Superior temporal gyrus (tissue), 1 donor: ENCODE measurements at regions not wholly inside any gene's neighbourhood (a gene's known extent, or its start where the extent isn't known, plus 50 kb on each side); places are given as distances from the start of the nearest gene placed in this dataset.
"Not testable (repeated sequence)": the region's sequence is repeated elsewhere in the genome, so short reads cannot be mapped to it uniquely, and the experiment has no call there.

Experiments
- DNase-seq: peaks from one replicate; pipeline ENCODE4 v3.0.0-alpha.2; 2016; ENCODE audit errors: extremely low spot score

- no peak for DNase-seq
These were observed 68.2 kb downstream of the LHX9 start for GRCh38 chr1:197985351-197985750.

- DNase-seq, result no peak
These were observed 69.6 kb downstream of the LHX9 start for GRCh38 chr1:197986817-197987216.

- DNase-seq, result no peak
These were observed 70.1 kb downstream of the LHX9 start for GRCh38 chr1:197987294-197987693.

- DNase-seq, result not testable (repeated sequence)
These were observed 71.4 kb downstream of the LHX9 start for GRCh38 chr1:197988581-197988980.

- DNase-seq, result no peak
These were observed 71.9 kb downstream of the LHX9 start for GRCh38 chr1:197989058-197989457.

- no peak for DNase-seq
These were observed 74.4 kb downstream of the LHX9 start for GRCh38 chr1:197991594-197991993.

GRCh38 chr1:197994907-197995407 lies 77.8 kb downstream of the LHX9 start:
- DNase-seq, result no peak

- no peak for DNase-seq
These were observed 78.5 kb downstream of the LHX9 start for GRCh38 chr1:197995408-197996258.

- not testable (repeated sequence) for DNase-seq
These were observed 79.0 kb downstream of the LHX9 start for GRCh38 chr1:197996259-197996512.

- no peak for DNase-seq
These were observed 80.9 kb downstream of the LHX9 start for GRCh38 chr1:197998110-197998509.

GRCh38 chr1:198001776-198002408 lies 84.7 kb downstream of the LHX9 start:
- DNase-seq, result no peak

- no peak for DNase-seq
These were observed 86.3 kb downstream of the LHX9 start for GRCh38 chr1:198003468-198003867.

GRCh38 chr1:198007011-198007410 lies 89.8 kb downstream of the LHX9 start:
- no peak for DNase-seq

- no peak for DNase-seq
These were observed 90.8 kb downstream of the LHX9 start for GRCh38 chr1:198007687-198008607.

GRCh38 chr1:198014355-198014754 lies 97.2 kb downstream of the LHX9 start:
- no peak for DNase-seq

- no peak for DNase-seq
These were observed 98.1 kb downstream of the LHX9 start for GRCh38 chr1:198015309-198015708.

GRCh38 chr1:198018529-198018928 lies 101.4 kb downstream of the LHX9 start:
- no peak for DNase-seq

GRCh38 chr1:198019126-198019525 lies 102.0 kb downstream of the LHX9 start:
- no peak for DNase-seq

GRCh38 chr1:198024336-198024735 lies 107.2 kb downstream of the LHX9 start:
- no peak for DNase-seq

GRCh38 chr1:198024782-198025181 lies 107.6 kb downstream of the LHX9 start:
- DNase-seq, result peak; percentile 25

- no peak for DNase-seq
These were observed 113.5 kb downstream of the LHX9 start for GRCh38 chr1:198030682-198031081.

GRCh38 chr1:198031086-198031485 lies 113.9 kb downstream of the LHX9 start:
- DNase-seq, result no peak
